B cell (primary cell): ENCODE measurements at regions not wholly inside any gene's neighbourhood (a gene's known extent, or its start where the extent isn't known, plus 50 kb on each side); places are given as distances from the start of the nearest gene placed in this dataset.

ENCODE experiments used
- ATAC-seq: fragments of 200-7000 bp; cut with Tn5 transposase; one replicate; pipeline ENCODE4 v1.10.0; 2021; ENCODE audit warnings: low read depth, mild to moderate bottlenecking, moderate number of reproducible peaks, moderate library complexity
- CTCF ChIA-PET: fragments of 350-600 bp; sonication (Branson Sonifier 250); formaldehyde crosslinking; loops from one replicate; lab custom pipeline; 2021; ENCODE audit warnings: antibody characterized with exemption, inconsistent platforms; lab: Charles Lee
- POLR2A ChIA-PET: fragments of 350-600 bp; sonication (Branson Sonifier 250); formaldehyde crosslinking; loops from one replicate; lab custom pipeline; 2021; ENCODE audit warnings: antibody characterized with exemption; lab: Charles Lee
- DNase-seq: peaks from one replicate; pipeline ENCODE4 v3.0.0; 2013
- H2AFZ ChIP-seq: 2 replicates; pipeline ENCODE4 v1.6.1; 2012; ENCODE audit warnings: mild to moderate bottlenecking, low read depth, low read length; ENCODE audit not compliant: insufficient read depth, poor library complexity, severe bottlenecking
- H3K27ac ChIP-seq, 2 donors: 1 replicate in 1 of 2; 2 replicates in 1 of 2; pipeline ENCODE4 v1.5.1; 2012 to 2013; ENCODE audit warnings: low read length in 2 of 2, mild to moderate bottlenecking in 2 of 2, moderate library complexity in 1 of 2
- H3K27me3 ChIP-seq, 4 experiments: fragments of 200-600 bp in 1 of 4; sonication (generic) in 1 of 4; replicated peaks in 1 of 4; 1 replicate in 2 of 4; 2 replicates in 2 of 4; pipeline versions ENCODE4 v1.6.1 to v1.7.0; 2013 to 2016; ENCODE audit warnings: low read length in 3 of 4, mild to moderate bottlenecking in 2 of 4, mixed read lengths in 1 of 4, moderate library complexity in 1 of 4; ENCODE audit not compliant: insufficient read depth in 4 of 4, control insufficient read depth in 3 of 4; ENCODE audit errors: control extremely low read depth in 1 of 4
- H3K36me3 ChIP-seq, 2 experiments: replicated peaks in 1 of 2; 1 replicate in 1 of 2; 2 replicates in 1 of 2; pipeline versions ENCODE4 v1.6.1 to v1.7.1; 2013; ENCODE audit warnings: low read length in 1 of 2; ENCODE audit not compliant: insufficient read depth in 2 of 2, control insufficient read depth in 1 of 2; ENCODE audit errors: control extremely low read depth in 1 of 2, extremely low read depth in 1 of 2
- H3K4me1 ChIP-seq, 2 donors: fragments of 200-600 bp in 1 of 2; sonication (generic) in 1 of 2; 1 replicate in 1 of 2; 2 replicates in 1 of 2; pipeline versions ENCODE4 v1.5.1 to v1.6.1; 2013 to 2017; ENCODE audit warnings: low read length in 2 of 2; ENCODE audit not compliant: control insufficient read depth in 2 of 2, insufficient read depth in 2 of 2
- H3K4me2 ChIP-seq: replicated peaks from 2 replicates; pipeline ENCODE3; 2012; ENCODE audit warnings: mild to moderate bottlenecking, low read depth, low read length; ENCODE audit not compliant: poor library complexity, severe bottlenecking
- H3K4me3 ChIP-seq, 5 experiments: fragments of 200-600 bp in 1 of 5; sonication (generic) in 1 of 5; 1 replicate in 3 of 5; 2 replicates in 2 of 5; pipeline versions ENCODE4 v1.5.1 to v1.7.0; 2011 to 2016; ENCODE audit warnings: low read length in 4 of 5, mild to moderate bottlenecking in 4 of 5, low read depth in 2 of 5, control low read depth in 1 of 5, moderate library complexity in 1 of 5; ENCODE audit not compliant: insufficient read depth in 1 of 5; ENCODE audit errors: control extremely low read depth in 1 of 5, extremely low read depth in 1 of 5
- H3K79me2 ChIP-seq: fragments of 200-600 bp; sonication (generic); one replicate; pipeline ENCODE4 v1.6.0; 2016; ENCODE audit warnings: low read length; ENCODE audit not compliant: control insufficient read depth, insufficient read depth
- H3K9ac ChIP-seq: fragments of 200-600 bp; sonication (generic); 2 replicates; pipeline ENCODE4 v1.6.1; 2017; ENCODE audit warnings: mild to moderate bottlenecking, low read length, moderate library complexity
- H3K9me3 ChIP-seq, 3 donors: one replicate each; pipeline versions ENCODE4 v1.6.1 to v1.7.1; 2013; ENCODE audit warnings: low read length in 2 of 3; ENCODE audit not compliant: control insufficient read depth in 2 of 3, insufficient read depth in 1 of 3; ENCODE audit errors: control extremely low read depth in 1 of 3
- H4K20me1 ChIP-seq: 2 replicates; pipeline ENCODE4 v1.6.0; 2012; ENCODE audit warnings: mild to moderate bottlenecking, low read length; ENCODE audit not compliant: insufficient read depth, control insufficient read depth, poor library complexity, severe bottlenecking
- H3K27ac Mint-ChIP-seq: one replicate; pipeline ENCODE4 v1.8.0; 2021; ENCODE audit warnings: mixed read lengths
- H3K27me3 Mint-ChIP-seq: one replicate; pipeline ENCODE4 v1.8.0; 2021; ENCODE audit warnings: mixed read lengths
- H3K4me1 Mint-ChIP-seq: one replicate; pipeline ENCODE4 v1.8.0; 2021; ENCODE audit warnings: mixed read lengths
- H3K4me3 Mint-ChIP-seq: one replicate; pipeline ENCODE4 v1.8.0; 2021; ENCODE audit warnings: mixed read lengths
- H3K9me3 Mint-ChIP-seq: one replicate; pipeline ENCODE4 v1.8.0; 2022; ENCODE audit warnings: mixed read lengths; ENCODE audit not compliant: insufficient read depth
- CTCF ChIP-seq: fragments of 200-600 bp; IDR thresholded peaks from one replicate; pipeline ENCODE4 v1.8.0; 2022; ENCODE audit warnings: antibody characterized with exemption, mild to moderate bottlenecking
- EZH2 ChIP-seq: IDR thresholded peaks from 2 replicates; pipeline ENCODE4 v1.6.1; 2012; ENCODE audit warnings: borderline replicate concordance, low read depth, mild to moderate bottlenecking, moderate library complexity, low read length; ENCODE audit not compliant: insufficient read depth, poor library complexity, severe bottlenecking
- WGBS: methylation state at CpG from one replicate; pipeline ENCODE4 v1.1.5; 2013; ENCODE audit warnings: missing lambda C conversion rate; ENCODE audit not compliant: insufficient coverage; 5-methylcytosine and 5-hydroxymethylcytosine counted together
- intact Hi-C: fragments of 100-400 bp; cut with micrococcal nuclease; formaldehyde crosslinking; loops from one replicate; pipeline ENCODE4 v1.10.0; 2022

GRCh38 chr9:96029722-96030530 lies 154.4 kb downstream of the ERCC6L2 start:
- Mint-ChIP-seq H3K27ac (no peak overlapping the region), H3K27me3 (peaks cover 51% of the 10 kb centered on the region), H3K4me1 (peaks cover 4% of the 10 kb centered on the region), H3K9me3 (no peaks in the 10 kb centered on the region), H3K4me3 (no peak overlapping the region)
- no peaks in the 10 kb centered on the region for H3K36me3 ChIP-seq
- ATAC-seq (no peak), DNase-seq (no peak)
- WGBS, result 93% methylated on average over 18 of the region's 19 CpGs
- no peak overlapping the region for H3K4me3 ChIP-seq
- peaks cover 0 to 33% (median 20%) of the 10 kb centered on the region in 4 experiments for H3K27me3 ChIP-seq
- no peaks in the 10 kb centered on the region for H3K79me2 ChIP-seq
- H2AFZ ChIP-seq, result no peak overlapping the region
- H3K4me1 ChIP-seq, result peaks cover 4 to 10% of the 10 kb centered on the region in 2 donors
- intact Hi-C loops, result no loop called here
- no peak overlapping the region for H3K4me2 ChIP-seq
- ChIA-PET CTCF (no interaction called here), POLR2A (no interaction called here)
- peaks cover 0 to 22% (median 0%) of the 10 kb centered on the region in 3 donors for H3K9me3 ChIP-seq
- TF ChIP-seq EZH2, result no peak
- TF ChIP-seq CTCF, result no peak
- no peak overlapping the region for H3K9ac ChIP-seq
- H4K20me1 ChIP-seq, result no peaks in the 10 kb centered on the region
- H3K27ac ChIP-seq, result no peak overlapping the region
